Stimulated activated CD4-positive, alpha-beta T cell treated with anti-CD3 and anti-CD28 coated beads, Interleukin-2, amount 100 ng/mL, for 24 hours (primary cell): ENCODE measurements at regions not wholly inside any gene's neighbourhood (a gene's known extent, or its start where the extent isn't known, plus 50 kb on each side); places are given as distances from the start of the nearest gene placed in this dataset.
A peak's percentile ranks its signal among the peaks of the same experiment; 100 is the strongest.

Source experiments
- DNase-seq, 2 donors: peaks; one replicate each; pipeline ENCODE4 v3.0.0-alpha.2; 2020

DNA sequence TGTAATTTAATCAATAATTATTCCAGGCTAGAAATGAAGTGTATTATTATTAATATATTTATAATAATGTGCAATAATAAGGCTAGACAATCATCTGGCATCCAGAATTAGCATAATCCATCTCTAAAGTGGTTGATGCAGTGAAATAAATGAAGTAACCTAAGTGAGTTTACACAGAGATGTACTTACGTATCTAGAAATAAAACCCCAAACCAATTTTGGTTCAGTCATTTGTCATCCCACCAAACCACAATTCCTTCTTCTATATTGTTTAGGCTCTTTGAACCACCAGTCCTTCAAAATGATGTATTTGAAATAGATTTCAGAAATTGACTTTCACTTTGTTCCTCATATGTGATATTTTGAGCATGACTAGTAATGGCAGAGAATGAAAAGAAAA is 247.6 kb upstream of the MIR17HG start:
- no peak for DNase-seq

DNA sequence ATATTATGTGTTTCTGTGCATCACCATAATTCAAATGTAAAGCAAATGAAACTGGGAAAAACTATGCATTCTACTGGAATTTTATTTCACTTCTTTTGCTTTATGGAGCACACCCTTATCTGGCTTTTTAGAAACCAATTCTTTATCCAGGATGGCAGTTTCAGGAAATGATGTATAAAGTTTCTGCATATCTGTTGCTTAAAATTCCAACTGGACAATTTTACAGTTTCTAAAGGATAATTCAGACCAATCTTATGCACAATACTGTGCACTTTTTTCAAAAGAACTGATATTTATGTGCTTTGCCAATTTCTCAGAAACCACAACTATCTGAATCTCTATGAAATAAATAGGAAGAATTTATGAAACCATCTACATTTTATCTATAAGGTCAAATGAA is 246.5 kb upstream of the MIR17HG start:
- DNase-seq: no peak

DNA sequence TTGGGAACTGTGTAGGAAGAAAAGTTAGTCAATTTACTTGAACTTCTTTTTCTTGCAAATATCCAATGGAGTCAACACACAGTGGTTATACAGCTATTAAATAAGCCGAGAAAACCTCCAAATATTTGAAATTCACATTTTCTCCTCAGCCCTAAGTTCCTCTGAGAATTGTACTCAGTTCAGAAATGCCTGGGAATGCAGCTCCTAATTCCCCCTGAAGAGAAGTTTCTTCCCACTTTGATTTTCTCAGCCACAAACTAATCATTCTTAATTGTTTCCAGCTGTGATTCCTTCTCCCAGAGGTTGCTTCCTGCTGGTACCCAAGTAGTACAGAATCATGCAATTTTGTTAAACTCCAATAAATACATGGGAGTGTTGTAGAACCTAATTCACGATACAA is 246.1 kb upstream of the MIR17HG start:
- DNase-seq: no peak

DNA sequence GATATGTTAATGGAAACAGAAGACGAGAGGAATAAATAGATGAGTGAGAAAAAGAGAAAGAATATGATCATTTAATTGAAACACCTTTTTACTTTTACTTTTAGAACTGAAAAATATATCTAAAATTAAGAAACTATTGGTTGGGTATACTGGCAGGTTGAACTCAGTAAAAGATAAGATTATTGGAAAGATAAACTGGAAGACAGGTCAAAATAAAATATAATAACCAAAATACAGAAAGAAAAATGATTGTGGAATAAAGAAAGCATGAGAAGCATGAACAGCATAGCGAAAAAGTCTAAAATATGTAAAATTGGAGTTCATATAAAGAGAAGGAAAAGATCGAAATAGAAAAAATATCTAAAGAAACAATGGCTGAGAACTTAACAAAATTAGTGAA is 242.2 kb upstream of the MIR17HG start:
- DNase-seq: no peak

DNA sequence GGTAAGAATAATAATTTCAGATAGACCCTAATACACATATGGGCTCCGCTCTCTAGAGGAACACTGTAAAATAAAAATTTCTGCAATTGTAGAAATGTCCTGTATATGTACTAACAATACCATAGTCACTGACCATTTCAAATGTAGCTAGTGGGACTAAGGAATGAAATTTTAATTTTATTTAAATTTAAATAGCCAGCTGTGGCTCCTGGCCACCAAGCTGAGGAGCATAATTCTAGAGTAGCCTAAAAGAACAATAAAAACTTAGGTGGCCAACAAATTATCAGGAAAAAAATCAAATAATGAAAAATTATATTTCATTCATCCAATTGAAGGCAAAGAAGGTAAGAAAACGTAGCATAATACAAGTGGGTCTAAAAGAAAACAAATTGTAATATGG is 240.9 kb upstream of the MIR17HG start:
- DNase-seq: no peak

DNA sequence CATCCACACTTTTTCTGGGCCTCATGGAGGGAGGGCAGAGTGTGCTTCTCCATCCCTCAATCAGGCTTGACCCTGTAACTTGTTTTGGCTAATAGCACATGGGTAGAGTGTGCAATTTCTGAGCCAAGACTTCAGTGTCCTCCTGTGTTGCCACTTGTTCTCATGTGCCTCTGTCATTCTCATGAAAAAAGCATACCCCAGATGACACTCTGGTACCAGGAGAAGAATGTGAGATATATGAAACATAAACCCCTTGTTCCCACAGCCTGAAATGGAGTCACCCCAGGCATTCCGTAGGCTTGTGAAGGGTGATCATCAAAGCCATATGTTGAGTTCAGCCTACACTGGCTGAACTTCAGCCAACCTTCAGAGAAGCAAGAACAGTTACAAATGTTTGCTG is 239.2 kb upstream of the MIR17HG start:
- no peak for DNase-seq

DNA sequence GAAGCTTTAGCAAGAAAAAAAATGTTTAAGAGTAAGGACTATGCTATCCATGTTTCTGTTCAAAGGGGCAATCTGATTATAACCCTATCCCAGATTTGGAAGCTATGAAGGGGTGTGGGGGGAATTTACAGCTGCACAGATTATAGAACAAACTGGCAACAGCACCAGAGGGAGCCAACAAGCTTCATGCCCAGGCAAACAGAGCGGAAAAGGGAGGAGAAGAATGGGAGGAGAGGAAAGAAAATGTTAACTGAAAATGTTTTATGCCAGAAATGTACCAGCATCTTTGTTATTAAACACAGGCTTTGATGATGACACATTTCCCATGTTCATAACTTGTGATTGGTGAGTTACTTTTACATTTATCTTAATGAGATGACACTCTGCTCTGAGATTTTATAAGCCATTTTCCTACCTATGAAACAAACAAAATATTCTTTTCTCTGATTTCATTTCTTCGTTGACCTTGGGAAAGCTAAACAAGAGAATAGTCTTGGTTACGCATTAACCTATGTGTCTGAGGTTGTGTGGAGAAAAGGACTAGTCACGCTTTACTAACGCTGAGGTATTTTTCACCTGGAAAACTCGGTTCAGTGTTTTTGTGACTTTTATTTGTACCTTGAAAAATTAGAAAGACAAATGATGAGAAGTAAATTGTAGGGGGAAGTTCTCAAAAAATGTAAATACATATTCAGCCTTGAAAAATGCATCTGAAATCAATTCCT is 235.8 kb upstream of the MIR17HG start:
- DNase-seq: no peak

DNA sequence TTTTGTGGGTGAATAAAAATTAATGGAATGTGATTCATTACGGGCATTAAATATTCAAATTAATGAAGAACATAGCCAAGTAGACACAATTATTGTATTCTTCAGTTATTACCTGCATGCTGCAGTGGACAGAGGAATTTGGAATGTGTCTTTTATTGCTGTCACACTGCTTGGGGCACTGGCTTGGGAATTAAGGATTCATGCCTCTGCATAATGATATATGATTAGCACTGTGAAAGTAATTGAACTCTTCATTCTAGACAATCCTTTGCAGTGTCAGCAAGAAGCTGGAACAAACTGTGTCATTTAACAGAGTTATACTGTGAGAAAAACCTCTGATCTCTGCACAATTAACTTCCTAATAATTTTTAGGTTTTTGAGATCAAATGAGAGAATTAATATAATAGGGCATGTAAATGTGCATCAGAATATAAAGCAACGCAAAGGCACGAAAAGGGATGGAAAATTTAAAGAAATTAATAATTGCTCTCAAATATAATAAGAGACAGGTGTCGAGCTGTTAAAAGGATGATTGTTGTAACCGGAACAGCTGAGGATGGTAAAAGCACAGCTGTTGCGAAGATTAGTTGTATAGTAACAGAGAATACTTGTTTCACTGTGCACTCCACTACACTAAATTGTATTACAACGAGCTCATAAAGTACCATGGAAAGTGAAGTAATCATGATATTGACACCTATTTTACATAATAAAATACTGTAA is 235.1 kb upstream of the MIR17HG start:
- DNase-seq: no peak

DNA sequence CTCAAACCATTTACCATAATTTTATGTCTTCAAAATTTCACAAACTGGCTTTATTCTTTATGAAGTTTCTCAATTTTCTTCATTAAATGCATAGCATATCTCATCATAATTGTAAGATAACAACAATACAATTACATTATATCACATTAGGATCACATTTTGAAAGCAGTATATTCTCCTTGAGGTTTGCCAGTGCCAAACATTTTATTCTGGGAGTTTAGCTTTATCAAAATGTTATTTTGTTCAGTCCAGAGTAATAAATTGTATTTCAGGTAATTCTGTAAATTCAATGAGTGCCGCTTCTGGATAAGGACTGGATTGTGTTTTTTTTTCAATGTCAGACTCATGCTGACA is 234.6 kb upstream of the MIR17HG start:
- no peak for DNase-seq

DNA sequence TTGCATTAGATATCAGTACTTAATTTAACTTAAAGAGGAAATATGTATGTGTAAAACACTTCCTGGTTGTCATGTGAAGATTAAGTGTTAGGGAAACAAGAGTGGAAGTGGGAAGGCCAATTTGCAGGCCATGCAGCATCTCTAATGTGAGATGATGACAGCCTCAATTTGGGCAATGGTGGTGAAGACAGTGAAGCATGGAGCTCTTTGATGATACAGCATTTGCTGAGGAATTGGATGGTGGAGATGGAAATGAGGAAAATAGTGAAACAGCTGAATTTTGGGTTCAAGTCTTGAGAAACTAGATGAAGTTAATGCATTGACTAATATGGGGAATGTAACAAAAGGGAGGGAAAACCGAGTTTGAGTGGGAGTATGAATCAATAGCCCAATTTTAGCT is 231.7 kb upstream of the MIR17HG start:
- no peak for DNase-seq

DNA sequence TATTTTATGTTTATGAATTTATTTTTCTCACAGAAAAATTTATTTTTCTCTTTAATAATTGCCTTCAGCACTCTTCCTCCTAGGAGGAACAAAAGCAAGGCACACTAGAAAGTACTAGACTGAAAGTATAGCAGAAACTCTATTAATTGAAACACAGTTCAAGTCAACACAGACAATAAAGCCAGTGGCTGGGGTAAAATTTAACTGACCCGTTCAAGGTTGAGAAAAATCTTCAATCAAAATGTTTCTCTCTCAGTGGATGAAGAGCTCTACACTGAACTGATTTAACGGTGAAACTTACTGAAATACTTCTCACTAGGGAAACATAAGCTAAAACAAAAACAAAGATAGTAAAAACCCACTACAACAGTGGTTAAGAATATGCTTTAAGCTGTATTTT is 230.1 kb upstream of the MIR17HG start:
- no peak for DNase-seq

DNA sequence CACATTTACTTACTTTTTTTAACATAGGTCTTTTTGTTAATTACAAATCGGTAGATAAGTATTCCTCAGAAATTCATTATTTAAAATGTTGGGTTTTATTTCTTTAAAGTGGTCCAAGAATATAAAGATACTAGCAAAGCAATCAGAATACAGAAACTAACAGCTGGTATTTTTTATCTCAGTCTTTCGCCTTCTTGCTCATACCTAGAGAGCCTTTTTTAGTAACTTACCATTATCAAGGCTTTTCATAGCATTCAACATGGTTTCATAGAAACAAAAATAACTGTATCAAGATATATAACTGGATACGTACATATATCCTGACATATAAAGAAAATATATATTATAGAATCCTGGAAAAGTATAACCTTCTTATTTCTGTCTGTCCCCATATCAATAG is 227.8 kb upstream of the MIR17HG start:
- no peak for DNase-seq

DNA sequence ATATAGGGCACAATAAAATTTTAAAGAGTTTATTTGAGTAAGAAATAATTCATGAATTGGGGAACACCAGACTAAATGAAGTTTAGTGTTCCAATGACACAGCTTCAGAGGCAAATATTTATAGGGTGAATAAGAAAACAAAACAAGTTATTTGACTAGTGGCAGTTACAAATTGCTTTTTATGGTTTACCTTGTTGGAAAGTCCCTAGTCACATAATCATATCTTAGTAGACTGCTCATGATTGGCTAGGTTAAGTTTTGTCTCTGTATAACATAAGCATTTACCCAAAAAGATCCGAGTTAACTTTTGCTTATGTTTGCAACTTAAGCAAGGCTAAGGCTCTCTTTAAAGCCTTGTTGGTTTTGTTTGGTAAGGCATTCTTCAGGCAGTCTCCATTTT is 224.7 kb upstream of the MIR17HG start:
- no peak for DNase-seq

DNA sequence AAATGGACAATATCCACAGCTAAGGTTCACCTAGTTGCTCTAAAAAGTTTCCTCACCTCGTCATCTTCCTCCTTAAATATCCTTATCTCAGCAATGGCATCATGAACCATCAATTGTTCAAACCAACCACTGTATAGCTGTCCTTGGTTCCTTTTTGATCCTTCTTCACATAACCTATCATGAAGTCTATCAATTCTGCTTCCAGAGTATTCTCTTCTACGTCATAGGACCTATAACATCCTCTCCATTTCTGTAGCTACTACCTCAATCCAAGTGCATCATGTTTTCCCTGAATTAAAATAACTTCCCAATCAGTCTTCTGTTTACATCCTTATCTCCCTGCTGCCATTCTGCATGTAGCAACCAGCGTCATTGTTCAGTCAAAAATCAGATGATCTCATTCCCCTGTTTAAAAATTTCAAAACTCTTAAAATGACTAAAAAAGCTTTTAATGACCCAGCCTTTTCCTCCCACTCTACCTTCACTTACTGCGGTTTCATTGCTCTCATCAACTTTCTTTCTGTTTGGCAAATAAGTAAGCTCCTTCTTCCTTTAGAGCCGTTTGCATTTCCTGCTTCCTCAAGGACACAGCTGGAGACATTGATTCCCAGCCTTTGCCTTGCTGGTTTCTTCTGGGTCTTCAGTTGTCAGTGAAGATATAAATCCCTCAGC is 223.9 kb upstream of the MIR17HG start:
- no peak for DNase-seq

DNA sequence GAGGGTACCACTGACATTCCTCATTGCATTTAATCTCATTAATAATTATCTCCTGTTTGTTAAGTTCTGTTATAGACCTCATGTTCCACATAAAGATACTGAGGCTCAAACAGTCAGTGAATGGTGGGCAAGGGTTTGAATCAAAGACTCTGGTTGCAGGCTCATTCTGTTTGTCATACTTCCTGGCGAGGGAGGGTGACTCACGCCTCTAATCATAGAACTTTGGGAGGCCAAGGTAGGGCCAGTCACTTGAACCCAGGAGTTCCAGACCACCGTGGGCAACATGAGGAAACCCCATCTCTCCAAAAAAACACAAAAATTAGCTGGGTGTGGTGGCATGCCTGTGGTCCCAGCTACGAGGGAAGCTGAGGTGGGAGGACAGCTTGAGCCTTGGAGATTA is 220.7 kb upstream of the MIR17HG start:
- no peak for DNase-seq

DNA sequence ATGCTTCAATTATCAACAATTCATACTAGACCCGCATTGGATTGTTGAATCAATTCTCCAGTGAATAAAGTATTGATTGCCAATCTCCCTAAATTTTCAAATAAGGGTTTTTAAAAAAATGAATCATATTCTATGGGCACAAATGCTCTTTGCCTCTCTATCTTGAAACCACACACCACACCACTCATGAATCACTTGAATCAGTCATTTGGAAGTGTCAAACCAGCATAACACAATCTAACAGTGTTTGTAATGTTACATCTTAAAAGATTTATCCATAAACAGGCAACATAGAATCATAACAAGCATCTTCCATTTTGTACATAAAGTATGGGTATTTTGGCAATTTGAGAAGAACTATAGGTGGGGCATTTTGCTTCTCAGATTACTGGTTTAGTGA is 219.5 kb upstream of the MIR17HG start:
- no peak for DNase-seq

DNA sequence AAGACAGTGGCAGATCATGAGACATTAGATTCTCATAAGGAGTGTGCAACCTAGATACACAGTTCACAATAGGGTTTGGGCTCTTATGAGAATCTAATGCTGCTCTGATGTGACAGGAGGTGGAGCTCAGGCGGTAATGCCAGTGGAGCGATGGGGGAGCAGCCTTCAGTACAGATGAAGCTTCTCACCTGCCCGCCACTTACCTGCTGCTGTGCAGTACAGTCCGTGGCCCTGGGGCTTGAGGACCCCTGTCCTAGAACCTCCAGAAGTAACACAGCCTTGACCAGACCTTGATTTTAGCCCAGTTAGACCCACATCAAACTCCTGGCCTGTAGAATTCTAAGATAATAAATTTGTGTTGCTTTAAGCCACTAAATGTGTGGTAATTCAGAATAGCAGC is 215.1 kb upstream of the MIR17HG start:
- DNase-seq: no peak

DNA sequence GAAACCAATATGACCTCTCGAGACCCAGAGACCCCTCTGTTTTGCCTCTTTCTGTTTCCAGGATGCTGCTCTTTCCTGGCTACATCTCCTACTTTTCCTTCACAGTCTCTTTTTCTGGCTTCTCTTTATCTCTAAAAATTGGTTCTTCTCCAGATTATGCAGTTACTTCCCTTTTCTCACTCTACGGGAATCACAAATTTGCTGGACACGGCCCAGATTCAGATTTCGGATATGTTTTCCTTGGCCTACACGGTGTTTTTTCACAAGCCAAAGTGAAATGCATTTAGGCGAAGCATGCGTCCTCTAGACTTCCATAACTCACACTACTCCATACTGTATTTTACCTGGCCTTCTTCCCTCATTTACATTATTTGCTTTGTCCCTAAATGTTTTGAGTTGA is 214.7 kb upstream of the MIR17HG start:
- no peak for DNase-seq

DNA sequence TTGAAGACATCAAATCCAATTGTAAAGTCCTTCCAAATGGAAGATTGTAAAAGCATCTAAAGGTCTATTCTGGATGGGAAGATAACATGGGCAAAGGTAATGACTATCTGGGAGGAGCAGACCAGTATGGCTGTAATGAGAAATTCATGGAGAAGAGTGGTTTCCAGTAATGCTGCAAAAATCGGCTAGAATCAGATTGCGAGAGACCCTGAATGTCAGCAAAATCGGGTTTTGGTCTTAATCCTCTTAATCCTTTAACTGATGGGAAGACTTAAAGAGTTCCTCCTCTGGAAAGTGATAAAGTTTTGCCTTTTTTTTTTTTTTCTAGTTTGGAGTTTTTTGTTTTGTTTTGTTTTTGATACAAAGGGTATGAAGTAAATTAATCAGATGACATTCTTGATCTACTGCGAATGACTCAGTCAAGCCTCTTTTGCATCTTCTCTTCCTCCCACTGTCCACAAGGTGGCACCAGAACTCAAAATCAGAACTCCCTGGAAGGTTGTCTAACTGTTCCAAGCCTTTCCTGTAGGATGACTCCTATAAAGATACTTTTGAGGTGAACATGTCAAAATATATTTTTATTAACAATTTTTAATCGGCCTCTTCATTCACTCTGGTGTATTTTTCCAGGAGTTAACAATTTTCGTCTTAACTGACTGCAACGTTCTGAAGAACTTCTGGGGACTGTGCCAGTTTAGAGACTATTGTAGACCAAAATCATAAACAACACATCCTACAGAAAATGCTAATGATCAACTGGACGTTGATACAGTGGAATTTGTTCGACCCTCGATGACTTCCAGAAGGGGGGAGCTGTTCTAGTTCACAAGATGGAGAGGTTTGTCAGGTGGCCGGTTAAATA is 213.3 kb upstream of the MIR17HG start:
- DNase-seq: peak; percentile 21 to 48

DNA sequence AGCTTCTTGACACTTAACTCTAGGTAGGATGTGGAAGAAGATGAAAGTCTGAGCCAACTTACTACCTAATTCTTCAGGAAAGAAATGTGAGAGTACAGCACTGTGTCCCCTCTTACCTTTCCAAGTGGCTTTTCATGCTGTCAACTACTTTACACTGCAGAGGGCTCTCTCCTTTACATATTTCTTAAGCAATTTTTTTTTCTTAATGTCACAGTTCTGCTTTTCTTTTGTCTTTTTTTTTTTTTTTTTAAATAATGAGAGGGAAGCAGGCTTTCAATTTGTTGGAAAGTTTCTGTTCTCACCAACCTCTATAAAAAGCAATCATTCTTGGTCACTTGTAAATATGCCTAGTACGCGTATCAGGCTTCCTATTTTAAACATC is 212.7 kb upstream of the MIR17HG start:
- no peak for DNase-seq

DNA sequence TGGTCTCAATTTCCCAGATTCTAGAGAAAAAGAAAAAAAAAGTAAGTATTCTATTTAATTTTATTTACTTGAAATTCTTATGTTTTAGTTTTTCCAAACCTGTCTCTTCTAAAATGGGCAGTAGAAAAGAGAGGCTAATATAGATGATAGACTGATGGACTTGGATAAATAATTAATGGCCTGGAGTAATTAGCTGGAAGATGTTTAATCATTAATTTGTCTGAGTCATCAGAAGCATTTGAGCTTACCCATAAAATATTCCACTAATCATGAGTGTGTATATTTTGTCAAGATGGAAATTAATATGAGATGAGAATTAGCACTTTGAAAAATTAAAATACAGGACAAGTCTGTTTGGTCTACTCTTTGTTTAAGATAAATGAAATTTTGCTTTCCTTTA is 212.1 kb upstream of the MIR17HG start:
- DNase-seq: no peak

DNA sequence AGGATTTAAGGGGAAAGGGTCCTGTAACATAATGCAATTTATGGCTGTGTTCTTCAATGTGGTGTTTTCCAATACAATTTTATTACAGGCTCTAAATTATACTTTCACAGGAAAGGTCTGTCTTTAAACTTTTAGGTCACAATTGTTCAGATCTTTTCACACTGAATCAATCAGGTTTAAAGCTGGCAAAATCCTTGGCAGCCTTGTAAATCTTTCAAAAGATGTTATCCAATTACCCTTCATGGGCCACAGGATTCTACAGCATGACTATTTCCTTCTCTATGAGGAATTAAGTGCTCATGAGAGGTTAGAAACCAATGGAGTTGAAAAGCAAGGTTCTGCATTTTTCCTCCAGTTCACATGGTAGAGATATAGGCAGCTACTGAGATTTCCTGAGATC is 211.5 kb upstream of the MIR17HG start:
- DNase-seq: no peak

DNA sequence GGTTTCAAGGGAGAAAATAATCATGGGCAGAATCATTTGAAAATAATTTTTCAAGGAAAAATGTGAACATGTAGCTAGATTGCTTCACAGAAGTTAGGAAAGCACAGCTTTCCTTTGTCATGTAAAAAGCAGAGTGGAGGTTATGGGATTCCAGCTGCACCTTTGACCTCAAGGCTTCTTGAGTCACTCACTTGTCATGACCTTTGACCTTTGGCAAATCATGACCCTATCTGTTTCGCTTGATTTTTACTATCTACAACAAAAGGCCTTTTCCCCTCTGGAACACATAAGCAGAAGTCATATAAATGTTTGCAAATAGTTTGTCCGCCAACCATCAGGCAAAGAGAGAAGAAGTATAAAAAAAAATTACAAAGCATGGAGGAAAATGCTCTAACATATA is 210.7 kb upstream of the MIR17HG start:
- no peak for DNase-seq

DNA sequence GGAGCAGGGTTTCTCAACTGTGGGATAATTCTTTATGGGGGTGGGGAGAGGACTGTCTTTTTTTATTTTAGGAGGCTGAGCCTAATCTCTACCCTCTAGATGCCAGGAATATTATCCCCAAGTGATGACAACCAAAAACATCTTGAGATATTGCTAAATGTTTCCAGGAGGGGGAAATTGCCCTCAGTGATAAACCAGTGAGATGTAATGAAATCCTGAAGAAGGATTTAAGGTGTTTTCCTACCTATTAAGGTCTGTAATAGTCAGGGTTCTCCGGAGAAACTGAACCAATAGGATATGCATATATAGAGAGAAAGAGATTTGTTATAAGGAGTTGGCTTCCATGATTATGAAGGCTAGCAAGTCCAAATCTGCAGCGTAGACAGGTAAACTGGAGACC is 208.3 kb upstream of the MIR17HG start:
- DNase-seq: no peak
